ENCODE measurements at regions not wholly inside any gene's neighbourhood (a gene's known extent, or its start where the extent isn't known, plus 50 kb on each side); places are given as distances from the start of the nearest gene placed in this dataset.

DNA sequence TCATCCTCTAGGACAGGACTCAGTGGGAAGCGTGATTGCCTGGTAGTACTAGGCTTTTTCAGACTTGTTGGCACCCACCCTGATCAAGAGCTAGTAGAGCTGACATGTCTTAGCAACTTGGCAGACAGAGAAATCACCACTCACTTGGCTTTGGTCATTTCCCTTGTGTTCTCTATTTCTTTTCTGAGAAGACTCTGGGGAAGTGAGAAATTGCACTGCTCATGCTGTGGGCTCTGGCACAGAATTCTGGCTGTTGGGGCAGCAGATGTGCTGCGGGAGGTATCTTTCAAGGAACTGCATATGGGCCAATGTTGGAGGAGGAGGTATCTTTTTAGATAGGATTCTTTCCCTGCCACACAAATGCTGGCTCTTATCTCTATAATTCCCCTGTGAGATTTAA, 529.1 kb upstream of the MEX3C start:
- DNase-seq (ENCODE audit: low spot score) = no peak

DNA sequence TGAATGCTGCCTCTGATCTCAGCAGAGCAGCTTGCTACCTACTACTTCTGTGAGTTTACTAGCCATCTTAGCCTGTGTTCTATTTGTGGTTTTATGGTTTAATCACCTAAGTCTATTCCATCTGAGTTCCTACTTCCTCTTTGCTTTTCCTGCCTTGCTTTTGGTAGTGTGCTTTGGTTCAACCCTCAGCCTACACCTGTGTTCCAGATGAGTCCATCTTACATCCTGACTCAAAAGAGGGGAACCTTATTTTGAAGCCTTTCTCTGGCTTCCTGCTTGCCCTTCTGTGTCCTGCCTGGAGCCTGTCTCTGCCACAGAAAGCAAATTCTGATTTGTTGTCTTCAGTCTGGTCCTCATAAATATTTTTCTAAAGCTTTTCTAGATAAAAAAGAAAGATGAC, 530.3 kb upstream of the MEX3C start:
- DNase-seq (ENCODE audit: low spot score) = no peak

DNA sequence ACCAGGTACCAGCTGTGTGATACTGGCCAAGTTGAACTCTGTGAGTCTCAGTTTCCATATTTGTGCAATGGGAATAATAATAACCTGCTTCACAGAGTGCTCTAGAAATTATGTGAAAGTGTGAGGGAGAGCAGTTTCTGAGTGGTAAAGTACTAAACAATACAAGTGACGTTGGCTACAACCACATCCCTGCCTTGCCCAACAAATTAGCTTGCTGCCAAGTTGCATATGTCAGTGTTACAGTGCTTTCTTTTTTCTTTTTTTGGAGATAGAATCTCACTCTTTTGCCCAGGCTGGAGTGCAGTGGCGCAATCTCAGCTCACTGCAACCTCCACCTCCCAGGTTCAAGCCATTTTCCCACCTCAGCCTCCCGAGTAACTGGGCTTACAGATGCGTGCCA, 533.6 kb upstream of the MEX3C start:
- no peak for DNase-seq (ENCODE audit: low spot score)

DNA sequence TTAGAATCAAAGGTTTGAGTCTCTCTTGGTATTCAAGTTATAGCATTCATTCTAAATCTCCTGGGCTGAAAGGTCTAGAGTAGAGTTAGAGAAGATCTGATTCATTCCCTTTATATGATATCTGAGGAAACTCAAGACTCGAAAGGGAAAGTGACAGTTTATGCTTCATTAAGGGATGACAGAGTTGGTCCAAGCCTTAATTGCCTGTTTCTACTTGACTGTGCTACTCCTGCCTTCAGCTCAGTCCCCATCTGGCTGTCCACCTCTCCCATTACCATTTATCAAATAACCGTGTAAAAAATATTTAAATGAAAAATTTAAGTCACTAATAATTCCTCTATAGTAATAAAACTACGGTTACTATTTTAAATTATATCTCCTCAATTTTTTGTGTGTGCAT, 537.1 kb upstream of the MEX3C start:
- no peak for DNase-seq (ENCODE audit: low spot score)

DNA sequence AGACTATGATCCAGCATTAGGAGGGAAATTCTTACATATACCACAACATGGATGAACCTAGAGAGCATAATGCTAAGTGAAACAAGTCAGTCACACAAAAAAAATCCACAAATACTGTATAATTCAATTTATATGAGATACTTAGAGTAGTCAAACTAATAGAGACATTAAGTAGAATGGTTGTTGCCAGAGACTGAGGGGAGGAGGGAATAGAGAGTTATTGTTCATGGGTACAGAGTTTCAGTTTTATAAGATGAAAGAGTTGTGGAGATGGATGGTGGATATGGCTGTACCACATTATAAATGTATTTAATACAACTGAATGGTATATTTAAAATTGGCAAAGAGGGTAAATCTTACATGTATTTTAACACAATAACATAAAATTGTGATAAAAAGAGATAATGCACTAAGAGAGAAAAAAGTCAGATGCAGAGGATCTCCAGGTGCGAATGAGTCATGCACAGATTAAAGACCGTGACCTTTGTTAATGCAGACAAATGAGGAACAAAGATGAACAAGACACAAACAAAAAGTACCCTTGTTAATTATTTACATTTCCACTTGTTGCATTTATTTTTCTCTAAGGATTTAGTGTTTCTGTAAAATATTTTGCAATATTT, 541.7 kb upstream of the MEX3C start:
- no peak for DNase-seq (ENCODE audit: low spot score)

DNA sequence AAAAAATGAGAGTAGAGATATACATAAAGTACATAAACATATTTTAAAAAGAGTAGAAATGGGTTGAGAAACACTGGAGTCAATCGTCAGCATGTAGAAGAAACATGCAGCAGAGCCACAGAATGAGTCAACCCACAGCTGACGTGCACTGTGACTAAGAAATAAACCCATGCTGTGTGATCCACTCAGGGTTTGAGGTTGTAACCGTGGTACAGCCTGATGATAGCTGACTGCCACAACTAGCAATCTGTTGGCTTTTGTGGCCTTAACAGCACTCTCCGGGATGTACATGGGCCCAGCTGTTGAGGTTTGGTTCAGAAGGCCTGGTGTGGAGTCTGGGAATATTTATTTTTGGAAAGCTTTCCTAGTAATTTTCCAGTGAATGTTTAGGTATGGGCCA, 554.4 kb upstream of the MEX3C start:
- no peak for DNase-seq (ENCODE audit: low spot score)

DNA sequence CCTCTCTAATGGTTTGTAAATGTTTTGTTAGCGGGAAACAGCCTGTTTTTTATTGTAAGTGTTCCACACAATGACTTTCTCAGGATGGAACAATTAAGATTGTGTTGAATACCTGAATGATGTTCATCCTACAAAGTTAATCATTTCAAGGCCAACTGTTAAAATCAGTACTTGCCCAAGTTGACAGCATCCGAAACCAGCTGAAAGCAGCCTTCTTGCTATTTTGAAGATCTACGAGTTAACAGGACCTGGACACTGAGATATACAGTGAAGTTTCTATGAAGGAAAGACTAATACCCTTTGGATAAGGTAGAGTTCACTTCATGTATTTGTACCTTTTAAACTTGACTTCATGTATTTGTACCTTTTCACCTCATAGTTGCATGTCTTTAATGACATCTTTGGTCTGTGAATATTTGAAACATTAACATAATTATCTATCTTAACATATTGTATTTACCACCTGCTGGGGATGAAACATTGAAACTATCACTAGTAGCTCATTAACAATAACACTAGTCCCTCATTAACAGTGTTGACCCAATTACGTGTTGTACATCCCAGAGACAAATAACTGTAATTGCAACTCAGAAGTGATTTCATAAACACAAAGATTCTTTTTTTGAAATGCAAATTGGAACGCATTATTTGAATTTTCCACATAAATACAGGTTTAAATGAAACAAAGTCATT, 556.0 kb upstream of the MEX3C start:
- DNase-seq (ENCODE audit: low spot score) = no peak

DNA sequence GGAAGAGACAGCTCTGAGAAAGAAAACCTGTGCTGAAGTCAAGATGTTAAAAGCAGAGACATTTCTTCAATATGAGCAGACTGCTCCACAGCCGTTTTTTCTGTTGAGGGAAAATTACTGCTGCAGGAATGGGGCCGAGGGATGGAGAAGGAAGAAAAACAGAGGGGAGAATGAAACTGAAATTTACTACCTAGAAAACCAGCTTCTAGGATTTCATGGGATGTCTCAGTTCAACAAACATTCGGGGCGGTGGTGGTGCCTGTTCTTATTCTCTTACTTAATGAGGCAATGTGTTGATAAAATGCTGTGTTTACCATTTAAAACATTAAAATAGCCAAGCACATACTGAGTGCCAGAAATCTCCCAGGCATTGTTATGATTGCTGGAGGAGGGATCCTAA, 557.1 kb upstream of the MEX3C start:
- DNase-seq (ENCODE audit: low spot score) = no peak

DNA sequence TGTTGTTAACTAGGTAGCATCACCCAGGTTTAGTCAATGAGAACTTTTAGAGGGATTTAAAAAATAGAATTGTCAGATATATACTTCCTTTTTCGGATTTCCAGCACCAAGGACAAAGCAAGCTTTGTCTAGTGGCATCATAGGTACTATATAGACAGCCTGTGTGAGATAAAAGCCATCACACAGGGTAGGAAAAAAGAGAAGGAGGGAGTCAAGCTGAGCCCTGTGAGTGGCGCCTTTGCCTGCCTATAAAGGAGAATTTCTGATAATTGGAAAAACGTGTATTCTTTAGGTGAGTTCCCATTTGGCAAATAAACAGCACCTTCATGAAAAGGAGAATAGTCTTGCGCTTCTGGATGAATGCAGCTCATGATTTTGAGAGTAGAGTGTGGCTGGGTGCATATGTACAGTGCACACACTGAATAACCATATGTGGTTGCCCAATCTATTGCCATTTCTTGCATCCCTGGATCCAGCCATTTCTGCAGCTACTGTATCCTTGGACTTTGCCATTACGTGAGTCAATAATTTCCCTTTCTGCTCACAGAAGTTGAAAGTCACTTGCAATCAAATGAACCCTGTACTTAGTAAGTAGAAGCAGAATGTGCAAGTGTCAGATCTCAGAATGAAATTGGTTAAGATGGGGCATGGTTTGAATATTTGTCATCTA, 559.9 kb upstream of the MEX3C start:
- no peak for DNase-seq (ENCODE audit: low spot score)

DNA sequence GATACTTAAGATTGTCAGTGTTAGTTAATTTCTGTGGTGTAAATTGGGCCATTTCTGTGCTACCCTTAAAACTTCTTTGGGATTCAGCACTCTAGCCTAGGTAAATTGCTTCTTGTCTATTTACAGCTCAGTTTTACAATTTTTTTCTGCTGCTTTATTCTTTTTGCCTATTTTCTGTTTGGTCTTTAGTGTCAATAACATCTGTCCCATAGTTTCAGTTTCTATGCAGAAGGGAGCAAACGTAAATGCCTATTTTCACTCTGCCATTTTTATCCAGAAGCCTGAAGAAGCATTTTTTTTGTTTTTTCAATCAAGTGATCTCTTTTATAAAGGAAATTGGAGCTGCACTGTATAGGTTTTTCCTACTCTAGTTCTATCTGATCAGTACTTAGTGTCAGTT, 564.9 kb upstream of the MEX3C start:
- DNase-seq (ENCODE audit: low spot score) = no peak

DNA sequence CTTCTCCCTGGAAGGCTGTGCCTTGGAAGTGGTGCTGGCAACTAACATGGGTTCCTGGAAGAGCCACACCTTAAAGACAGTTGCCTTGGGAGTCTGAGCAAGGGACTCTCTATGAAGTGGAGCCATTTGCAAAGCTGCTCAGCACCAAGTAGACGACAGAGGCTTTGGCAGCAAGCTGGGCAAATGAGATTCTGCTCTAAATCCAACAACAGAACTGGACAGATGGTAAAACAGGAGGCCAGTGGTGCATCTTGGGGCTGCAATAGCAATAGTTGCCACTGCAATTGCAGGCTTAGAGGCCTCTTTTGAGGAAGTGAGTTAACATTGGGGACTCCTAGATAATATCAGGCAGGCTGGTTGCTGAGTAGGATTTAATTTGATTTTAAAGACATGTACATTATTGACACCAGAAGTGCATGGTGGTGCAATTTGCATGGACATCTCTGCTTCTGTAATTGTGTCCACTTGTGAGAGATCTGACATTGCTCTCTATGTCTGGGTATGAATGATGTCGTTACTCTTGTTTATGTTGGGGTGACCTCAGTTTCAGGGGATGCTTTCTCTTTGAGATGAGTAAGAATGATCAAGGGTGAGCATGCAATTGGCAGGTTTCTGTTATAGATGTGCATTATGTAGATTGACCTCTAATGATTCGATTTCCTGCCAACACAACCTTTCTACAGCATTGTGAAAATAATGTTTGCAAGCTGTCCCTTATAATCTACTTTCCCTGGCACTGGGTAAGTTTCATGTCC, 568.3 kb upstream of the MEX3C start:
- no peak for DNase-seq (ENCODE audit: low spot score)

DNA sequence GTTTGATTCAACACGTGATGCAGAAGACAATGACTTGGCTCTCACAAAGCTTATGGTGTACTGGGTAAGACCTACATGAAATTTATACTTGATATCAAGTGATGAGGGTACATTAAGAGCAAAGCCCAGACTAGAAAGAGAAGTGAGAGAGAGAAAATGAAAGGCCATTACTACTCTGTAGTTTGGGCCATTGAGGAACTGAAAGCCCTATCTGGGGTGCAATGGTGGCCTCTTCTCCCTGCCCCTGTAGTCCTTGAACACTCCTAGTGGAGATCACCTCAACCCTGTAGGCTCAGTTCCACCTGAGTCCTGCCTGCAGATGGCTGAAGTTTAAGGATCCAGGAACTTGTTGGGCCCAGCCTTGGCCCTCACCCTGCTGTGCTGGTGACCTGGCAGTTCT, 569.8 kb upstream of the MEX3C start:
- no peak for DNase-seq (ENCODE audit: low spot score)

DNA sequence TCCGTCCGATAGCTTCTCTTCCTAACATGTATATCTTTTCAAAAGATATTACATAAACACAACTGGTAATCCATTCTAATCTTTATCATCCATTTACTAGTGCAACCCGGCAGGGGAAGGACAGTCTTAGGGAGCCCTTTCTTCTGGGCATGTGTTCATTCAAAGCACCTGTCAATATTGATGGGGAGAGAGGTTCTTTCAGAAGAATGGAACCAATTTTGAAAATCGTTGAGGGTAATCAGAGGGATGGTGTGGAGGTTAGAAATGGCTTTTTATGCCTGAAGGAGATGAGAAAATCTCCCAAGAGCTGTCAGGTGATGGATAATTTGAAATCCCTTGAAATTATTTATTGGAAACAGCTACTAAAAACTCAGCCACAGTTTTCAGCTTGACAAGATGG, 561.9 kb upstream of the DCC start:
- no peak for DNase-seq (ENCODE audit: low spot score)

DNA sequence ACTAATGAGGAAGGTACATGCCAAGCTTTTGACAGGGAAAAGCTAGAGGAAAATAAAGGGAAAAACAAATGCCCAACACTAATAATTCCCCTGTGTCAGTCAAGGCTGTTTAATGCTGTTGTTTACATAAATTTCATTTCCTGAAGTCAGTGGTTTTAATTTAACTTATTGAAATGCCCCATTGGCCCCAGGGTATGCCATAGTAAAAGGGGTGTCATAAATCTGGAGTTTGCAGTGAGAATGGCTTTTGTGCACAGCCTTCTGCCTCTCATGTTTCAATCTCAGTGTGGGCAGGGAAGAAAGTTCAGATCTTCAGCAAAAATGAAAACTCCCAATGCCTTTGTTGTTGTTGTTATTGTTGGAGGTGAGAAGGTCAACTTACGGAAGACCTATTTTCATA, 550.1 kb upstream of the DCC start:
- no peak for DNase-seq (ENCODE audit: low spot score)

DNA sequence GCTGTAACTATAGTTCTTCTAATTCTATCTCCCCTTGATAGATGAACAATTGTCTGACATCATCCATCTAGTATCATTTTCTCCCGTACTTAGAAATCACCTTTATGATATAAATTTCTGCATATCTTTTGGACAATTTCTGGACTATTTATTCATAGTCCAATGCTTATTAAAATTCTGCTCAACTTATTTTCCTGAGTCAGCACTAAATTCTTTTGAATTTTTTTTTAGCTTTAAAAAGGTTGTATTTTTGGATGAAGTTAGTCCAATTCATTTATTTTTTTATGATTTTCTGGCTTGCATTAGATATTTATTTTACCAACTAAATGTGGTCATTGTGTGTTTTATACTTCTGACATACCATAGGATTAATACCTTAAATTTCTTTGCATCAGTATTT, 538.5 kb upstream of the DCC start:
- no peak for DNase-seq (ENCODE audit: low spot score)

DNA sequence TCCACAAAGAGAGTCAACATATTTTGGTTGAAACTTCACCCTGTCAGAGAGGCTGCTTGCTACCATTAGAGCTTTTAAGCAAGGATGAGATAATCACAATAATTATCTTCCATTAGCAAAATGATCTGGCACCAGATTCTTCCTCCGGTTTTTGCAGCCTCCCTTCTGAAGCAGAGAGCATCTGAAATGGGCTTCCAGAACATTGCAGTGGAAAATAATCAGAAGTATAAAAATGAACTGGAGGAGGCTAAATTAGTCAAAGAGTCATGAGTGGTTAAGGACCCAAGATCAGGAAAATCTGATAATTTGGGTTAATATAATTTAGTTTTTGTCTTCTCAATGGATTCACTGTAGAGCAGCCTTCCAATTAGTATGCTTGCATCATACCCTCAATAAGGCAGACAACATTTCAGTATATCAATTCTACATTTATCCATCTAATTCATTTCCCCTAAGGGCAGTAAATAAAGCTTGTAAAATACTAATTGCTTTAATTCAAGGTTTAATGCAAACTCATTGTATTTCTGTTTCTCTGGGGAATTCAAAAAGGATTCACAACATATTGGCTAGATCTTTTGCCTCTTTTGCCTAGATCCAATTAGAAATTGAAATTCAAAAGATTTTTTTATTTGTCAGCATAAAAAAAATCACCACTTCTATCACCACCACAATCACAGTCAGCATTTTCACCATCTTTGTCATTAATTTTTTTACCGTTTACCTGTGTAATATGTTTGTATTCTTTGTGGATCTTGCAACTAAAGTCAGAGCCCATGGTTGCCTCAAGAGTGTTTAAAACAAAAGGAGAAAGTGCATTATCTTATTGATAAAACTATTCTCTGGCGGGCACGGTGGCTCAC, 537.2 kb upstream of the DCC start:
- no peak for DNase-seq (ENCODE audit: low spot score)

DNA sequence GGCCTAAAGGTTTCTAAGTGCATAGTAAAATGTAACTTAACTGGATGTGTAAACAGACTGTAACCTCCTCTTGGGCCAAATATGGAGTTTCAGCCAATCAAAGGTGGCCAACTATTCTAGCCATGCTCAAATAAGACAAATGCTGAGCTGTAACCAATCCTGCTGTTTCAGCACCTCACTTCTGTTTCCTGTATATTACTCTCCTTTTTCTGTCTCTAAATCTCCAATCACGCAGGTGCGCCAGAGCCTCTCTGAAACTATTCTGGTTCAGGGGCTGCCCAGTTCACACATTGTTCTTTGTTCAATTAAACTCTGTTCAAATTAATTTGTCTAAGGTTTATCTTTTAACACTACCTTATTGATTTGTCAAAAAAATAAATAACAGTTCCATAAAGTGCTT, 532.7 kb upstream of the DCC start:
- DNase-seq (ENCODE audit: low spot score) = no peak

DNA sequence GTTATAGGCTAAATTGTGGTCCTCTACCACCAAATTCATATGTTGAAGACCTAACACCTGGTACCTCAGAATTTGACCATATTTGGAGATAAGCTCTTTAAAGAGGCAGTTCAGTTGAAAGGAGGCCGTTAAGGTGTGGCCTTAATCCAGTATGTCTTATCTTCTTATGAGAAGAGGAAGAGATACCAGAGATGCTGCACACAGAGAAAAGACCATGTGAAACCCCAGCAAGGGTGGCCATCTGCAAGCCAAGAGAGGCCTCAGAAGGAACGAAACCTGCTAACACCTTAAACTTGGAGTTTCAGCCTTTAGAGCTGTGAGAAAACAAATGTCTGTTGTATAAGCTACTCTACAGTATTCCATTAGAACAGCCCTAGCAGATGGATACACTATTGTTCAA, 528.1 kb upstream of the DCC start:
- DNase-seq (ENCODE audit: low spot score) = no peak

DNA sequence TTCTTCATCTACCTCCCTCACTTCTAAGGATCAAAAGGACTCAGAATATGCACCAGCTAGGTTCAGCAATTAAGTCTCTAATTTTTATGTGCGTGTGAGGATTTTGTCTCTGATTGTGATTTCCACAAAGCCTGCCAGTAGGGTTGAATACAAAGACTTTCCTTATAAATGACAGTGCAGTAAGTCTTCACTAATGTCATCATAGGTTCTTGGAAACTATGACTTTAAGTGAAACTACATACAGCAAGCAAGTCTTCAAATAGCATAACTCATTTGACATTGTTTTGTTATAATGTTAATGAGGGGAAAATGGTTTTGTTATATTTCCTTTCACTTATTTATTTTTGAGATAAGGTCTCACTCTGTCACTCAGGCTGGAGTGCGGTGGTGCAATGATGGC, 526.3 kb upstream of the DCC start:
- no peak for DNase-seq (ENCODE audit: low spot score)

DNA sequence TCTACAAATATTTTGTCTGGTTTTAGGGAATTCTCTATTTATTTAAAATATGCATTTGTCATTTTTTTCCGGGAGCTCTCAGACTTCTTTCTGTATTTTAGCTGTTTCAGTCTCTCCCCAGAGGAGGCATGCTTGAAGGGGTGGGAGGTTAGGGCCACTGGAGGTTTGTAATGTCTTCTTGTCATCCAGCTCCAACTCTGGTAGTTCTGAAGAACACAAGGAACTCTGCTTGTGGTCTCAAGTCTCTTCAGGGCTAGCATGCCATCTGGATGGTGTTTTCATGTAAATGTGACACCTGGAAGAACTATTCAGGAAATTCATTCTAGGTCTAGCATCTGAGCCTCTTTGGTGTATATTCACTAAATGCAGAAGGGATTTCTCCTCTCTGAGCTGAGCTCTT, 518.4 kb upstream of the DCC start:
- no peak for DNase-seq (ENCODE audit: low spot score)

DNA sequence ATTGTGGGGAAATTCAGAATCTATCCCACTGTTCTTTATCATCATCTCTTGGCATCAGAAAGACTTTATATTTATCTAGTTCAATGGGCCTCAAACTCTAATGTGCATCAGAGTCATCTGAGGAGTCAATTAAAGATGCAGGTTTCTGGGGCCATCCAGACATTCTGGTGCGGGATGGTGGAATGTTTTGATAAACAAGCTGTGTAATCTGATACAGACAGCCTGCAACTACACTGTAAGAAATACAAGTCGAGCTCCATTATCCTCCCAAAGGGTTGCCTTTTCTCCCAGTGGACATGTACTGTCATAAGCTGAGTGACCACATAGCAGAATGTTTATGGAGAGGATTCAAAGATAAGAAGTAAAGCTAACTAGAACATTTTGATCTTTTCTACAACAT, 515.3 kb upstream of the DCC start:
- DNase-seq (ENCODE audit: low spot score) = no peak

DNA sequence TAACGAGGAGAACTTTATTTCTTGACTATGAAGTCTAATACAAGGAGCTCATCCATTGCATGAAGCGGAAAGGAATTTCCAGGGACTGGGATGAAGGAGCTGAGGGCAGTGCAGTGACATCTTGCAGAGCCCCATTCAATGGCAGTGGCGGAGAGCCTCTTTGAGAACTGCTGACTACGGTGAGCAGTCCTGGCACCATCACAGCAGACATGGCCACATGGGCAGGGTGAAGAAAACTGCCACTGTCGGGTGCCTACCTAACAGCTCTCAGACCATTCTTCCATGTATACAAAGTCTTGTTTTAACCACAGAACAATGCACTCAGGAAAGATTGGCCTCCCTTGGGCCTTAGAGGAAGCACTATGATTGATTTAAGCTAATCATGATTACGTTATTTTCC, 506.1 kb upstream of the DCC start:
- DNase-seq (ENCODE audit: low spot score) = no peak

All from globus pallidus (tissue), 1 donor.